Activated CD4-positive, alpha-beta memory T cell treated with anti-CD3 and anti-CD28 coated beads, Interleukin-2, amount 10 ng/mL, durations not matched to agents 7 days and 5 days (primary cell): ENCODE measurements at regions not wholly inside any gene's neighbourhood (a gene's known extent, or its start where the extent isn't known, plus 50 kb on each side); places are given as distances from the start of the nearest gene placed in this dataset.
A peak's percentile ranks its signal among the peaks of the same experiment; 100 is the strongest.
"Not testable (repeated sequence)": the region's sequence is repeated elsewhere in the genome, so short reads cannot be mapped to it uniquely, and the experiment has no call there.

Source experiments
- CTCF ChIA-PET: fragments of 350-600 bp; sonication (Branson Sonifier 250); formaldehyde crosslinking; loops from one replicate; lab custom pipeline; 2021; ENCODE audit warnings: antibody characterized with exemption, inconsistent platforms; lab: Charles Lee
- POLR2A ChIA-PET: fragments of 350-600 bp; sonication (Branson Sonifier 250); formaldehyde crosslinking; loops from one replicate; lab custom pipeline; 2021; ENCODE audit warnings: antibody characterized with exemption; lab: Charles Lee
- DNase-seq: peaks from one replicate; pipeline ENCODE4 v3.0.0-alpha.2; 2020
- H3K27ac Mint-ChIP-seq: one replicate; pipeline ENCODE4 v1.8.0; 2021; ENCODE audit warnings: mild to moderate bottlenecking, mixed read lengths
- H3K27me3 Mint-ChIP-seq: one replicate; pipeline ENCODE4 v1.8.0; 2021; ENCODE audit warnings: mixed read lengths
- H3K36me3 Mint-ChIP-seq: one replicate; pipeline ENCODE4 v1.8.0; 2021; ENCODE audit warnings: low read depth, mixed read lengths
- H3K4me1 Mint-ChIP-seq: one replicate; pipeline ENCODE4 v1.8.0; 2021; ENCODE audit warnings: mixed read lengths
- H3K4me3 Mint-ChIP-seq: one replicate; pipeline ENCODE4 v1.8.0; 2021; ENCODE audit warnings: mild to moderate bottlenecking, mixed read lengths
- H3K9me3 Mint-ChIP-seq: one replicate; pipeline ENCODE4 v1.8.0; 2021; ENCODE audit warnings: mixed read lengths

- ChIA-PET CTCF (interaction anchor here (0.6 to 4.5 kb wide), 13 partner anchors 8 to 607 kb away, joined by 3 to 31 read pairs (median 4); partner anchors contain the start of gene CCDC71L), POLR2A (interaction anchor here (2.1 kb wide), 1 partner anchor 193 kb away, joined by 6 read pairs; no protein-coding TSS in a partner anchor)
- peaks cover 15% of the 10 kb centered on the region for H3K4me1 Mint-ChIP-seq
- no peaks in the 10 kb centered on the region for H3K36me3 Mint-ChIP-seq
- no peak overlapping the region for H3K4me3 Mint-ChIP-seq
- H3K27ac Mint-ChIP-seq, result no peak overlapping the region
- no peaks in the 10 kb centered on the region for H3K9me3 Mint-ChIP-seq
- DNase-seq, result no peak
- no peaks in the 10 kb centered on the region for H3K27me3 Mint-ChIP-seq
Measured at GRCh38 chr7:106543221-106543757, 117.7 kb downstream of the CCDC71L start.

DNA sequence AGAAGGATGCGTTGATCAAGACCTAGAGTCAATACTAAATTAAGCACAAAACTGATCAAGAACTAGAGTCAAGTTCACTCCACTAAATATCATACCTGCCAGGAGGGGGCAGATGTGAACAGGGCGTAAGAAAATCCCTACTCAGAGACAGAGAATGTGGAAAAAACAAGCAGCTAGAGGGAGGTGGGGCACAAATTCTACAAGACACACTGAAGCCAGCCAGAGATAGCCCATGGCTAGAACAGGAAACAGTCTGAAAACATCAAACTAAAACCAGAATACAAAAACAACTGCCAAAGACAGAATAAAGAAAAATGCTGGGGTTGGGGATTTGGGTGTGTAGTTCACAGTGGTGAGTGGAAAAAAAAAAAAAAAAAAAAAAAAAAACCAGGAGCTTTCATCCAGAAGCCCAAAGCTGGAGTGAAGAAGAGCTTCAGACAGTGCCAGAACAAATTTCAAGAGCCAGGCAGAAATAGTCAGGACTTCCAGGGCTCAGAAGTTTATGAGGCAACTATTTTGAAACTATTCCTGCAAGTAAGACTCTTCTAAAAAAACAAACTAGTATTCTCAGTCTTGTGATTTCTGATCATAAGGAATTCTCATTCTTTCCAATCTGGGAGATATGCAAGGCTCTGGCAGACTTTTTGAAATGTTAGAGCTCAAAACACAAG, 118.3 kb downstream of the CCDC71L start:
- peak; percentile 52 for DNase-seq
- H3K36me3 Mint-ChIP-seq, result no peaks in the 10 kb centered on the region
- ChIA-PET CTCF (interaction anchor here (0.6 to 4.5 kb wide), 13 partner anchors 9 to 607 kb away, joined by 3 to 31 read pairs (median 4); partner anchors contain the start of gene CCDC71L), POLR2A (interaction anchor here (2.1 kb wide), 1 partner anchor 193 kb away, joined by 6 read pairs; no protein-coding TSS in a partner anchor)
- peaks cover 17% of the 10 kb centered on the region for H3K4me1 Mint-ChIP-seq
- H3K27ac Mint-ChIP-seq, result no peak overlapping the region
- no peaks in the 10 kb centered on the region for H3K27me3 Mint-ChIP-seq
- no peaks in the 10 kb centered on the region for H3K9me3 Mint-ChIP-seq
- no peak overlapping the region for H3K4me3 Mint-ChIP-seq

DNA sequence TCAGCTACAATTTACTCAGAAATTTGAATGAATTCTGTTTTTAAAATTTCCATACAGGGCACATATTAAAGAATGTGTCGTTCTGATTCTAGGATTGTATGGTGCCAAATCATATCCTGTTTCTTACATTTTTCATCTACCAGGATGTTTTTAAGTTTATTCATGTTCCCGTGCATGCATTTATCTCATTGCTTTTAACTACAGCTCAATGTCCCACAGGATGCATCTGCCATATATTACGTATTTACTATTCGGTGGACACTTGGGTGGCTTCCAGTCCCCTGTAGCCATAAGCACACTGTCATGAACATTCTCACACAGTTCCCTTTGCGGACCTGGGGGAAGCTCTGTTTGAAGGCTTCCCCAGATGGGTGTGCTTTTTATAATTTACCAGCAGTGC, 122.3 kb downstream of the CCDC71L start:
- no peak for DNase-seq
- ChIA-PET POLR2A (no interaction called here), CTCF (no interaction called here)
- H3K4me1 Mint-ChIP-seq, result peaks cover 22% of the 10 kb centered on the region
- H3K36me3 Mint-ChIP-seq, result no peaks in the 10 kb centered on the region
- no peak overlapping the region for H3K27ac Mint-ChIP-seq
- no peaks in the 10 kb centered on the region for H3K9me3 Mint-ChIP-seq
- no peaks in the 10 kb centered on the region for H3K27me3 Mint-ChIP-seq
- H3K4me3 Mint-ChIP-seq, result no peak overlapping the region

DNA sequence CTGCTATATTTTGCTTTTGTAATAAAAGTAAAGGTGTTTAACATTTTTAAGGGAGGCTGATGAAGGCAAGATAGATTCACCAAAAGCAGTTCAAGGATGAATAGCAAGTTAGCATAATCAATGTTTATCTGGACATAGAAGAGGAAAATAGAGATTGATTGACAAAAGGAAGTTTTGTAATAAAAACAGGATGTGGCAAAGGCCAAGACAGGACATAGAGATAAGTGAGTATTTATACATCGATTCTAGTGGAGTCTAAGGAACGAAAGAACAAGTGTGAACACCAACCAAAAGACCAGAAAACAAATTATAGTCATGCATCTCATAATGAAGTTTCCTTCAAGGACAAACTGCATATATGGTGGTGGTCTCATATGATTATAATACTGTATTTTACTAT, 123.8 kb downstream of the CCDC71L start:
- H3K36me3 Mint-ChIP-seq, result no peaks in the 10 kb centered on the region
- peaks cover 15% of the 10 kb centered on the region for H3K4me1 Mint-ChIP-seq
- CTCF ChIA-PET, result no interaction called here
- POLR2A ChIA-PET, result no interaction called here
- no peaks in the 10 kb centered on the region for H3K9me3 Mint-ChIP-seq
- no peak overlapping the region for H3K27ac Mint-ChIP-seq
- no peak for DNase-seq
- no peaks in the 10 kb centered on the region for H3K27me3 Mint-ChIP-seq
- H3K4me3 Mint-ChIP-seq, result no peak overlapping the region

GRCh38 chr7:106536079-106536478, 124.9 kb downstream of the CCDC71L start:
- ChIA-PET POLR2A (no interaction called here), CTCF (no interaction called here)
- H3K4me1 Mint-ChIP-seq, result peaks cover 15% of the 10 kb centered on the region
- H3K36me3 Mint-ChIP-seq, result no peaks in the 10 kb centered on the region
- no peaks in the 10 kb centered on the region for H3K27me3 Mint-ChIP-seq
- no peak for DNase-seq
- no peak overlapping the region for H3K4me3 Mint-ChIP-seq
- H3K9me3 Mint-ChIP-seq, result no peaks in the 10 kb centered on the region
- no peak overlapping the region for H3K27ac Mint-ChIP-seq

- Mint-ChIP-seq H3K4me1 (peaks cover 15% of the 10 kb centered on the region), H3K9me3 (no peaks in the 10 kb centered on the region), H3K4me3 (no peak overlapping the region), H3K27me3 (no peaks in the 10 kb centered on the region), H3K27ac (no peak overlapping the region), H3K36me3 (no peaks in the 10 kb centered on the region)
- DNase-seq, result no peak
- POLR2A ChIA-PET, result no interaction called here
- CTCF ChIA-PET, result no interaction called here
Measured at GRCh38 chr7:106535234-106535932, 125.6 kb downstream of the CCDC71L start.

DNA sequence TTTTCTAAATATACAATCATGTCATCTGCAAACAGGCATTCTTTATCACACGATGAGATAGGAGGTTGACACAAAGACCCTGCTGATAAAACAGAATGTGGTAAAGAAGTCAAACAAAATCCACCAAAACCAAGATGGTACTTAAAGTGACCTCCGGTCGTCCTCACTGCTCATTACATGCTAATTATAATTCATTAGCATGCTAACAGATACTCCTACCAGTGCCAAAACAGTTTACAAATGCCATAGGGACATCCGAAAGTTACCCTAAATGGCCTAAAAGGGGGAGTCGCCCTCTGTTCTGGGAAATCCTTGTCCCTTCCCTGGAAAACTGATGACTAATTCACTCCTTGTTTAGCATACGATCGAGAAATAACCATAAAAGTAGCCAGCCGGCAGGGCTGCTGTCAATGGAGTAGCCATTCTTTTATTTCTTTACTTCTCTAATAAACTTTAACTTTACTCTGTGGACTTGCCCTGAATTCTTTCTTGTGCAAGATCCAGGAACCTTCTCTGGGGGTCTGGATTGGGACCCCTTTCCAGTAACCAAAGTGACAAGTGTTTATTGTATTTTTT, 126.6 kb downstream of the CCDC71L start:
- CTCF ChIA-PET, result interaction anchor here (0.7 kb wide), 1 partner anchor 125 kb away, joined by 3 read pairs; no protein-coding TSS in a partner anchor
- POLR2A ChIA-PET, result no interaction called here
- H3K27ac Mint-ChIP-seq, result no peak overlapping the region
- peaks cover 15% of the 10 kb centered on the region for H3K4me1 Mint-ChIP-seq
- no peaks in the 10 kb centered on the region for H3K36me3 Mint-ChIP-seq
- H3K4me3 Mint-ChIP-seq, result no peak overlapping the region
- DNase-seq, result no peak
- no peaks in the 10 kb centered on the region for H3K9me3 Mint-ChIP-seq
- H3K27me3 Mint-ChIP-seq, result no peaks in the 10 kb centered on the region

DNA sequence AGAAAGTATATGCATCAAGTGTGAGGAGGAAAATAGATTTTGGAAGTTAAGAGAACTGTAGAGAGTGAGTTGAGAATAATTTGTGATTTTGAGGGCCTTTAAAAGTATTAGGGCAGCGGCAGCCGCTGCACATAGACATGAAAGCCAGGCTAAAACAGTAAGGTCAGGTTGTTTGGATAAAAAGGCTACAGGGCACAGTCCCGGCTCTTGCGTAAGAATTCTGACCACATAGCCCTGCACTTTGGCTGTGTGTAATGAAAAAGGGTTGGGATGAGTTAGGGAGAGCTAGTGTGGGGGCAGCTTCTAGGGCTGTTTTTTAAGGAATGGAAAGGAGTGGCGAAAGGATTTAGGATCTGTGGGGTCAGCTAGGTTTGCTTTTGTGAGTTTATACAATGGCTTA, 130.8 kb downstream of the CCDC71L start:
- H3K4me1 Mint-ChIP-seq, POLR2A ChIA-PET, H3K4me3 Mint-ChIP-seq, CTCF ChIA-PET, DNase-seq, H3K9me3 Mint-ChIP-seq, H3K27me3 Mint-ChIP-seq, H3K27ac Mint-ChIP-seq, H3K36me3 Mint-ChIP-seq: not testable (repeated sequence)

DNA sequence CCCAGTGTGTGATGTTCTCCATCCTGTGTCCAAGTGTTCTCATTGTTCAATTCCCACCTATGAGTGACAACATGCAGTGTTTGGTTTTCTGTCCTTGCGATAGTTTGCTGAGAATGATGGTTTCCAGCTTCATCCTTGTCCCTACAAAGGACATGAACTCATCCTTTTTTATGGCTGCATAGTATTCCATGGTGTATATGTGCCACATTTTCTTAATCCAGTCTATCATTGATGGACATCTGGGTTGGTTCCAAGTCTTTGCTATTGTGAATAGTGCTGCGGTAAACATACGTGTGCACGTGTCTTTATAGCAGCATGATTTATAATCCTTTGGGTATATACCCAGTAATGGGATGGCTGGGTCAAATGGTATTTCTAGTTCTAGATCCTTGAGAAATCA, 134.3 kb downstream of the CCDC71L start:
- H3K4me3 Mint-ChIP-seq, H3K36me3 Mint-ChIP-seq, H3K27ac Mint-ChIP-seq, H3K27me3 Mint-ChIP-seq, CTCF ChIA-PET, H3K9me3 Mint-ChIP-seq, DNase-seq, POLR2A ChIA-PET: not testable (repeated sequence)
- H3K4me1 Mint-ChIP-seq, result peaks cover 17% of the 10 kb centered on the region

DNA sequence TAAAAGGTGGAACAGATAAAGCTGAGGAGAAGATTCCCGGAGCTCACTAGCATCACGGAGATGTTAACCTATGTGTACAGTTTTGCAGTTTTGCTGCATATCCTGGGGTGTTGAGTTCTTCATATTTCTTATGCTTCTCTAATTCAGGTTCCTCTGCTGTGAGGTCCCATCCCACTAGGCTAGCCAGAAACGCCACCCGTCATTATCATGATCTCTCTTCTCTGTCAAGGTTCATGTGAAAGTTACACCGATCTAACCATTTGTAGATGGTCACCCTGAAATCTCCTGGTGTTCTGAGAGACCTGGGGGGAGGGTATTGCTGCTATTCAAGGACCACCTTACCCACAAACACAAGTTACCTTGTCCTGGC, 136.3 kb downstream of the CCDC71L start:
- ChIA-PET POLR2A (interaction anchor here (1.0 kb wide), 1 partner anchor 239 kb away, joined by 3 read pairs; the partner anchor contains the start of gene NAMPT), CTCF (interaction anchor here (0.8 to 1.3 kb wide), 2 partner anchors 19 to 136 kb away, joined by 3 to 8 read pairs; partner anchors contain the start of gene CCDC71L)
- no peak overlapping the region for H3K4me3 Mint-ChIP-seq
- H3K27me3 Mint-ChIP-seq, result peaks cover 2% of the 10 kb centered on the region
- no peaks in the 10 kb centered on the region for H3K9me3 Mint-ChIP-seq
- no peaks in the 10 kb centered on the region for H3K36me3 Mint-ChIP-seq
- H3K4me1 Mint-ChIP-seq, result peaks cover 17% of the 10 kb centered on the region
- H3K27ac Mint-ChIP-seq, result peak overlapping the region; percentile 71
- DNase-seq, result no peak

- Mint-ChIP-seq H3K27me3 (peaks cover 12% of the 10 kb centered on the region), H3K27ac (no peak overlapping the region), H3K9me3 (no peaks in the 10 kb centered on the region), H3K4me1 (peaks cover 17% of the 10 kb centered on the region), H3K36me3 (no peaks in the 10 kb centered on the region), H3K4me3 (no peak overlapping the region)
- no peak for DNase-seq
- ChIA-PET CTCF (no interaction called here), POLR2A (no interaction called here)
Measured at GRCh38 chr7:106523482-106523881, 137.5 kb downstream of the CCDC71L start.

GRCh38 chr7:106522696-106523095, 138.3 kb downstream of the CCDC71L start:
- DNase-seq, result no peak
- Mint-ChIP-seq H3K27ac (no peak overlapping the region), H3K4me3 (no peak overlapping the region), H3K36me3 (no peaks in the 10 kb centered on the region), H3K4me1 (peaks cover 17% of the 10 kb centered on the region), H3K27me3 (peaks cover 14% of the 10 kb centered on the region), H3K9me3 (no peaks in the 10 kb centered on the region)
- POLR2A ChIA-PET, result no interaction called here
- CTCF ChIA-PET, result no interaction called here

- peaks cover 17% of the 10 kb centered on the region for H3K4me1 Mint-ChIP-seq
- H3K9me3 Mint-ChIP-seq, result no peaks in the 10 kb centered on the region
- ChIA-PET CTCF (interaction anchor here (0.9 kb wide), 1 partner anchor 30 kb away, joined by 5 read pairs; no protein-coding TSS in a partner anchor), POLR2A (no interaction called here)
- no peak overlapping the region for H3K4me3 Mint-ChIP-seq
- no peak for DNase-seq
- no peaks in the 10 kb centered on the region for H3K36me3 Mint-ChIP-seq
- H3K27me3 Mint-ChIP-seq, result peaks cover 18% of the 10 kb centered on the region
- H3K27ac Mint-ChIP-seq, result no peak overlapping the region
Measured at GRCh38 chr7:106521541-106521940, 139.4 kb downstream of the CCDC71L start.
